ENCODE measurements at regions not wholly inside any gene's neighbourhood (a gene's known extent, or its start where the extent isn't known, plus 50 kb on each side); places are given as distances from the start of the nearest gene placed in this dataset.

DNA sequence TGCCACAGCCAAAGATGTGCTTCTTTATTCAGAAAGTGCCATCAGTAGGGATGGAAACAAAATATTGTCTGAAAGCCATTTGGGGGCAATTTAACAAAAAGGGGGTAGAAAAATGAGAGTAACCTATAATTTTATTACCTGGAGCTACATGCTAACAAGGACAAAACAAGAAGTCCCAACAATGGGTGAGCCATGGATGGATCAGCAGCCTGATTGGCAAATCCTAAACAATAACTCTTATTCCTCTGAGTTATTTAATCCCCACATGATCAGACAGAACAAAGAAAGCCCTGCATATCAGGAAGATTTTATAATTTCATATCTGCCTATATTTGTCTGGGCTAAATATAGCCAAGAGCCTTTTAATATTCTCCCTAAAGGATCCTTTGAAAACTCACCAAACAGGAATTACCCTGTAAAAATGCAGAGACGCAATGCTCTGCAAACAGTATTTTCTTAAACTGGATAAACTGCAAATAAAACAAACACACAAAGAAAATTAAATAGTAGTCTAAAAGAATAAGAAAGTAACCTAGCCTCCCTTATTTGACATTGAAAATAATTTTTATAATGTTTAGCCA lies 483.4 kb downstream of the ZNF608 start:
- TF ChIP-seq, protein P1, sequence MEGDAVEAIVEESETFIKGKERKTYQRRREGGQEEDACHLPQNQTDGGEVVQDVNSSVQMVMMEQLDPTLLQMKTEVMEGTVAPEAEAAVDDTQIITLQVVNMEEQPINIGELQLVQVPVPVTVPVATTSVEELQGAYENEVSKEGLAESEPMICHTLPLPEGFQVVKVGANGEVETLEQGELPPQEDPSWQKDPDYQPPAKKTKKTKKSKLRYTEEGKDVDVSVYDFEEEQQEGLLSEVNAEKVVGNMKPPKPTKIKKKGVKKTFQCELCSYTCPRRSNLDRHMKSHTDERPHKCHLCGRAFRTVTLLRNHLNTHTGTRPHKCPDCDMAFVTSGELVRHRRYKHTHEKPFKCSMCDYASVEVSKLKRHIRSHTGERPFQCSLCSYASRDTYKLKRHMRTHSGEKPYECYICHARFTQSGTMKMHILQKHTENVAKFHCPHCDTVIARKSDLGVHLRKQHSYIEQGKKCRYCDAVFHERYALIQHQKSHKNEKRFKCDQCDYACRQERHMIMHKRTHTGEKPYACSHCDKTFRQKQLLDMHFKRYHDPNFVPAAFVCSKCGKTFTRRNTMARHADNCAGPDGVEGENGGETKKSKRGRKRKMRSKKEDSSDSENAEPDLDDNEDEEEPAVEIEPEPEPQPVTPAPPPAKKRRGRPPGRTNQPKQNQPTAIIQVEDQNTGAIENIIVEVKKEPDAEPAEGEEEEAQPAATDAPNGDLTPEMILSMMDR (IDR thresholded peaks at IDR 0.05), result no peak
- no peak for TF ChIP-seq POLR2A (IDR thresholded peaks at IDR 0.05)
